HG03439 (cell line): ENCODE measurements at regions not wholly inside any gene's neighbourhood (a gene's known extent, or its start where the extent isn't known, plus 50 kb on each side); places are given as distances from the start of the nearest gene placed in this dataset.

Source experiments
- ATAC-seq: cut with Tn5 transposase; IDR thresholded peaks from one replicate; pipeline ENCODE4 v1.9.1; 2021; ENCODE audit warnings: mild to moderate bottlenecking, moderate library complexity; ENCODE audit not compliant: unreplicated experiment

DNA sequence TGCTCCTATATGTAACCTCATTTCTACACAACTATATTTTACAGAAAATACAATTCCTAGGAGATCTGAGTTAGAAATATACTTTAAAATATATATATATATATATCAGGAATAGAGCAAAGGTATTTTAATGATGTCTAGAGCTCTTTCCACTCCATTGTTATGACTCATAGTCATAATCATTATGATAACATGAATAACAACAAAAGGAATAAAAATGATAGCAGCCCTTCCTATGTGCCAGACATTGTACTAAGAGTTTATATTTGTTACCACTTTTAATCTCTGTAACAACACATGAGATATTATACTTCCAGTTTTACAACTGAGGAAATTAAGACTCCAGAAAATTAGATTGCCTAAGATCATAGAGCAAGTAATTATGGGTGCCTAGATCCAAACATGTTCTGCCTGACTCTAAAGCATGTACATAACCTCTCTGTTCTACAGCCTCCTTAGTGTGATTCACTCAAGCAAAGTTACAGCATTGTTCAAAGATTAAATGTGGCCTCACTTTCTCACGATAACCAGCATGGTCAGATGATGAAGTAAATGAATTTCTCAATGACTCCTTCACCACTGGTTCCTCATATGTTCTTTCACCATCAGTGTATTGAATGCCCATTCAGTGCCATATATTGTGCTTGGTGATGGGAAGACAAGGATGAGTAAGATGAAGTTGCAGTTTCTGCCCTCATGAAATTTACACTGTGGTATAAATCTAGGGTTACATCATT, 452.1 kb downstream of the EFNA5 start:
- no peak for ATAC-seq

DNA sequence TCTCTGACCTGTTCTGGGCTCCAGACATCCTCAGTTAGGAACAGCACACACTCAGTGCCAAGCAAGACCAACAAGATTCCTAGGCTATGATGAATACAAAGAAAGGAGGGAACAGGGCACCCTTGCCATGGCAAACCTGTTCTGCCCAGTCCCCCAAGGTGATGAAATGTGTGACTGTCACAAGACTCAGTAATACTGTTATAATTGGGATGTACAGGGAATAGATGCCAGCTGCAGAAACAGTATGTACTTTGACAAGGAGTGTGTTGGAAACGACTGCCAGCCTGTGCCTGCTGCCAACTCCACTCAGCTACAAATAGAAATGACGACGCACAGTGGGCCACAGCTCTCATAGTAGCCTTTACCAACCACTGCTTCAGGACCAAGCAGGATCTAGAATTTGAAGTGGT, 453.0 kb downstream of the EFNA5 start:
- no peak for ATAC-seq

DNA sequence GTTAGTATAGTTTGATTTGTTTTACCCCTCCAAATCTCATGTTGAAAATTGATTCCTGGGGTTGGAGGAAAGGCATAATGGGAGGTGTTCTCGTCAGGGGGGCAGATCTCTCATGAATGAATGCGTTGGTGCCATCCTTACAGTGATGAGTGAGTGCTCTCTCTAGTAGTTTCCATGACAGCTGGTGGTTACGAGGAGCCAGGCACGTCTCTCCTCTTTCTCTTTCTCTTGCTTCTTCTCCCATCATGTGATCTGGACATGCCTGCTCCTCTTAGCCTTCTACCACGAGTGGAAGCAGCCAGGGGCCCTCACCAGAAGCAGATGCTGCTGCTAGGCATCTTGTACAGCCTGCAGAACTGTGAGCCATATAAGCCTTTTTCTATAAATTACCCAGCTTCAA, 454.1 kb downstream of the EFNA5 start:
- ATAC-seq, result no peak

DNA sequence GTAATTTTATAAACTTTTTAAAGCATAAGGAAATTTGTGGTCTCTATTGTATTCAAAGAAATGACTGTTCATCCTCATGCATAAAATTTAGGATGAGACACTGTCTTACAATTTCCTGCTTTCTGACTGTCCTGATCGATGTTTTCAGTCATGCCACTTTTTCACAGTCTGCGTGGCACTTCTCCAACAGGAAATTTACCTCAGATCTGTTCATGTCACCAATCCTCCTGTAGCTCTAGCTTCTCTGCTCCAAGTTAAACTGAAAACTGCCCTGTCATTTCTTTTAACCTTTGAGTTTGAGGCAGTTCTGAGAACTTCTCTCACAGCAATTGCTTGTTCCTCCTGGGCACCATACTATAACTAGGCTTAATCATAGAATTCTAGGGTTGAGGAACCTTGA, 455.1 kb downstream of the EFNA5 start:
- ATAC-seq, result no peak

DNA sequence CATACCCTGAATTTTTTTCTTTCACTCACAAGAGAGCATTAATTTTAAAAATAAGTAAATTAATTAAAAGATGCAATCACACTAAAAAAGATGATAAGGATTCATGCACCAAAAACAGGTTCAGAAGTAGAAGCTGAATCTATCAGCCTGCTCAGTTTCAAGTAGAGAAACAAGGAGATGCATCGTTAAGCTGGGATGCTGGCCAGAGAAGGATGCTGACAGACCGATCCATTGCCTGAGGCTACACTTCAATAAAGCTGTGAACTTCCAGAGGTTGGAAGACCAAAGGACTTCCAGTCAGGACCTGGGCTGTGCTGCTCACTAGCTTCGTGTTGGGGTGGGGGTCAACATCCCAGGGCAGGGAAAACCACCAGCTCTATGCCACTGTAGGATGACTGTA, 457.7 kb downstream of the EFNA5 start:
- no peak for ATAC-seq

DNA sequence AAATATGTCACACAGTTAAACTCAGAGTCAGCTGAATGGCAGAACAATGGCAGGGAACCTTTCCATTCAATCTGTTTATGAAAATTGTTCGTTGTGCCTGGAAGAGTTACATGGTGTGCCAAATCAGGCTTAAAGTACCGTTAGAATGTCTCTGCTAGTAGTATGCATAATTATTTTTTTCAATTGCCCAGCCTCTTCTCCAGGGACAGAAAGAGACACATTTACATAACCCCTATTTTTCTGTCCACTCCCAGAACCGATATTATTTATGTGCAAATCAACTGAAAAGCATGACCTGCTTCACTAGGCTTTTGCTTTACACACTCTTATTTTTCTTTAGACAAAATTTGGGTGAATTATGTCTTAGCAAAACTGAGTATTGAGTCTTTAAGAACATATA, 459.1 kb downstream of the EFNA5 start:
- ATAC-seq, result no peak

DNA sequence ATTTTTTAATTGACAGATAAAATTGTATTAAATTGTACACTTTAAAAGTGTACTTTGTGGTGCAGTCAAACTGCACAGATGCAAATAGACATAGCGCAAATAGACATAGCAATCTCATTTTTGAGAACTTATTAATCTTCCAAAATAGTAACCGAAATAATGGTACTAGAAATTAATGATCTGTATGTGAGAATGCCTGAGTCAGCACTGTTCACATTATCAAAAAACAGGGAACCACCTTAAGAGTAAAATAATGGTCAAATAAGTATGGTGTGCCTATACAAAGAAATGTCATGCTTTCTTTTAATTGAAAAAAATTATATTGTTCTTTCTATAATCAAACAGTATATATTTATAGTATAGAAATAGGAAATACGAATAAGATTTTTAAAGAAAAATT, 461.9 kb downstream of the EFNA5 start:
- no peak for ATAC-seq

DNA sequence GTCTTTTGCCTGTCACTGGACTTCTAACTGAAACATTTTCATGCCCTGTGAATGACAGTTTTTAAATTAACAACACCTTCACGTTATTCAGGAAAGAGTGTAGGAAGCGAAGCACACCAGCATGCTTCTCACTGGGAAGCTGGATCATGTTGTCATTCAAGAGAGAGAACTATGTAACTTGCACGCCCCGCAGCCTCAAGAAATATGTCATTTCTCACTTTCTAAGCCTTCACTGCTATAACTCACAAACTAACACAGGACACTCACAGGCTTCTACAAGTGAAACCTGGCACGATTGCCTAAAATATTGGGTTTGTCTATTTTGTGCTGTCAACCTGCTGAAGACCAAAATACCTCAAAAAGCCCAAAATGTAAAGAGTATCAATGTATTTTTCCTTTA, 466.3 kb downstream of the EFNA5 start:
- ATAC-seq, result no peak

DNA sequence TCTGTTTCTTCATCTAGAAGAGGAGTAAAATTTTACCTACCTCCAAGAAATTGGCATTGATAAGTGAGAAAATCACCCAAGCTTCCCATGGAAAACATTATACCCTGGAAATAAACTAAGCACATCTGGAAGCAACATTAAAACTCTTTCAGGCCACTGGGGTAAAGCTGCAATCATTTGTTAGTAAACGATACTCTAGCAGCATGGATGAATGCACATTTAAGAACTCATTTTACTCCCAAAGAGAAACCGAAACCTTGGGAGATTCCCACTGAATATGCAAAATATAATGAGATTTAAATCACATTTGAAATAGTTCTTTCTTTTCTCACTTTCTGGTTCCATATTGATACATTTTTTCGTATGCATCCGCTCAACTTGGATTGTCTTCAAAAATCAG, 467.5 kb downstream of the EFNA5 start:
- no peak for ATAC-seq

DNA sequence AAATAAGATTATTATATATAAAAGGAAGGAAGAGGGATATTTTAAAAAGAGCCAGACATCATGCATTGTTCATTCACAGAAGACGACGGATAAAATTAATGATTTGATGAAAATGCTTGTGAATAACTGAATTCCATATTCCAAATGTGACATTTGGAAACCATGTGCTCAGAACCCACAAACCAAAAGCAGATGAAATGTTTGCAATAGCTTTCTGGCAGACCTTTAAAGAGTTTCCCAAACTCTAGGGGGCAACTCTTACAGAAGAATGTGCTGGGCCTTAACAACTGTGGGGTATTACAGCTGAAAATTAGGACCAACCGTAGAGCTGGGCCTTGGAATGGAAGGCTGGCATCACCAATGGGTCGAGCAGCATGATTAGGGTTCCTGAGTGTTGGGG, 471.0 kb downstream of the EFNA5 start:
- no peak for ATAC-seq

DNA sequence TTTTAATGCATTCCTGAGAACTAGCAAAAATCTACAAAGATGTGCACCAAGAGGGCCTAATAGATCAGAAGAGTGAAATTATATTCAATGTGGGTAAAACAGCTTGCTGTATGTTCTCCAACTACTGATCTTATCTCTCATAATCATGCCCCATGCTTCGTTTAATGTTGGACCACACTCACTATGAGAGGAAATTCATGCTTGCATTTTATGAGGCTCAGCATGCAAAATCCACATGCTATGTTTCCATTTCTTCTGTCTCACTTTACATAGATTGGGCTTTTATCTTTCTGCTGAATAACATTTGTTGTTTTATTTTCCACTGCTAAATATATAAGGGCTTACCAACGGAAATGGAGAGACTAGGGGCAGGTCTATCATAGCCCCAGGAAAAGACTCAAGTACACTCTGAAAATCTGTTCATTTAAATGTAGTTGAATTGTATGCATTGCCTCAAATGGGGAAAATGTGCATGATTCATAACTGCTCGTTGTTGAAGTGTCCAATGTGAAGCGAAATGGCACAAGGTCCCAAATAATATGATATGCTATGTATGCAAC, 474.2 kb downstream of the EFNA5 start:
- no peak for ATAC-seq

DNA sequence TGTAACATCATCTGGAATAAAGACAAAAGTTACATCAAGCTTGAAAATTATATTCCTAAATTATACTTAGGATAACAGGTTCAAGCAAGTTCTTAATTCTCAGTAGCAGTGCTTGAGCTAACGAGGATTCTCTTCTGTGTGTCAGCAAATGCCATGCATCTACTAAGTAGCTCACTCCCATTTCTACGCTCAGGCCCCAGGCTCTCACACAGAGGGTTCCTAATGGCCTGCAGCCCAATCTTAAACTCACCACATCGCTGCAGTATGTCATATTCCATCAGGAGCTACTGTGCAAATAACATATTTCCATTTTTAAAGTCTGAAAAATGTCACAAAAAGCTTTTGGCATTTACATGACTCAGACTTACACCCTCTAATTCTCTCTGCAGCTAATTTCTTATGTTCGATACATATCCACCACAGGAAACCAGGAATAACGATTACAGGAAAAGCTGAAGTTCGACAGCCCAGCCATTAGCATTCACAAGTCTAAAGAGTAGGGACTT, 474.8 kb downstream of the EFNA5 start:
- no peak for ATAC-seq

DNA sequence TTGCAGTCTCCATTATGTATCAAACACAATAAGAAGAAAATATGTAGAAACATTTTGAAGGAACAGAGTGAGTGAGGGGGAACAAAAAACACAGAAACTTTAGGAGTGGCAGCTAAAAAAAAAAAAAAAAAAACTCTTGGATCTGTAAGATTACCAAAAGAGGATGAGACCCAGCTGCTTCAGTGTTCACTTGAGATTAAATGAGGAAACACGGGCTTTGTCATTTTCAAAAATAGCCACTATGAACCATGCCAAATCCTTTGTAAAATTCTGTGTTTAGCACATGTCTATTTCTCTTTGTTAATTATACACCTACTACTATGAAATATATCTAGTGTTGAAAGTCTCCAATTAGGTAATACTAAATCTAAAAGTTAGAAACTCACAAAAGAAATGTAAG, 485.9 kb downstream of the EFNA5 start:
- ATAC-seq, result no peak

DNA sequence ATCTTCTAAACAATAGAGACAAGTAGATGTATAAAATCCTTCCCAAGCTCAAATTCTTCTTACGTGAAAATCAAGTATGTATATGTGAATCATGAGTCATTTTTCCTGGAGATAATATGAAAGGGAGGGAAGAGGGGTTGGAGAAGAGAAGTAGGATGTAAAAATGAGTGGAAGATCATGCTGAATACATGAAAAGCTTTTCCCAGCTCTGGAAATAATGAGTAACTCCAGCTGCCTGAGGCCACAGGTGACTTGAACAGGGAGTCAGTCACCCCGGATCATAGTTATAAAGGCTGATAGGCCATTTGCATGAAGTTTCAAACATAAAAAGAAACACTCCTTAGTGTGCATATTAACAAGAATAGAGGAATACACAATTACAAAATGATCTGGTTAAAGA, 486.7 kb downstream of the EFNA5 start:
- no peak for ATAC-seq

DNA sequence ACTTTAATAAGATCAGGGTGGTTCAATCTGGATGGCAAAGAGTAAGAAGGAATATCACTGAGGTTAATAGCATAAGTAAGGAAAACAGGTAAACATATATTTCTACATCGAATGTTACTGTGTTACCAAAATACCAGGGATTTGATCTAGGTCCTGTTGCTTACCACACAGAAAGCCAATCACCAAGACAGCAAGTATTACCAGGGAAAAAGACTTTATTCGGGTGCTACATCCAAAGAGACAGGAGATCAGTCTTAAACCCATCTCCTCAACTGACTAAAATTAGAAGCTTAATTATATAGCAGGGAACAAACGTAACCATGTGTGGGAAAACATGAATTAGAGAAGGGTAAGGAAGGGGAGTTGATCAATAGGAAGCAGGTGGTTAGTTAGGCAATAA, 500.1 kb downstream of the EFNA5 start:
- ATAC-seq, result no peak

DNA sequence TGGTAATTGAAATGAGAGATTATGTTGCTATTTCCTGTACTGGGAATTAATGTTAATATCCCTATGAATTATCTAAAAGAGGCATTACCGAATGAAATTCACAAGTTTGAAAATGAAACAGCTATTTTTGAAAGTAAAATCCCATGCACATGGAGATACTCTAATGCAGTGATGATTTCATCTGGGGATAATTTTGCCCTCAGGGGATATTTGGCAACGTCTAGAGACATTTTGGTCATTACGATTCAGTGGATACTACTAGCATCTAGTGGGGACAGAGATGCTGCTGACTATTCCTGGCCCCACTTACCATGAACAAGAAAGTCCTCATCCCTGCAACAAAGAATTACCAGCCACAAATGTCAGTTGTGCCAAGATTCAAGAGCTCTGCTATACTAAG, 500.9 kb downstream of the EFNA5 start:
- ATAC-seq, result no peak

DNA sequence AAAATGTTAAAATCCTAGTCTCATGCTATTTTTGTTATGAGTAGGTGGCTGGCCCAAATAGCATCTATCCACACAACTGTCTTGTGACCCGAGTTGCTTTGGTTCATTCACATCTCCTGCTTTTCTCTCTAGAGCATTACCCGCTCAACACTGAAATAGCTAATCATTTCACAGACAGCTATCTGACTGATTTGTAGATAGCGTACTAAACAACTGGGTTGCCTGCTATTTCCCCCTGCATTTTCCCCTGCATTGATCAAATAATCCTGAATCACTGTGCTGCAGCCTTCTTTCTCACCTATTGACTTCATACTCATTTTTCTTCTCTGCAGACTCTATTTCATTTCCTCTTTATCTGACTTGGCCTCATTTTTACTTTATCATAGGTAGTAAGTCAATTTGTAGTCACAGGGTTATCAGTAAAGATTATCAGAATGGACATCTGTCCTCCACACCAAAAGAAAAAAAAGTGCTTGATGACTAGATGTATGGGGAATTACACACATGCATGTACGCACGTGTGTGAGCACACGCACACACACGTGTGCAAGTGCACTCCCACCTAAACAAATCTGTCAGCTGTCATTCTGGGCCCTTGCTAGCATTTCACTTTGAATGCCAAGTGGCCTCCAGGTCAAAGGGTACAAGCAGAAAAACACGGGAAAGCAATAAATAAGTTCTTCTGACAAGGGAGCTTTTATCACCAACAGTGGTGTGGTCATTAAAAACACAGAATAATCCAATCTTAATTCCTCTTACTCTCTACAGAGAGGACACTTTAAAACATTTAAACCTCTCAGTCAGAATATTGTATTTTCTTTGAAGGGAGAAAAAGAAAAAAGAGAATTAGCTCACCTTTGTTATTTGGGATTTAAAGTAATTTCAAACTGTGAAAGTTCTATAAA, 501.6 kb downstream of the EFNA5 start:
- no peak for ATAC-seq

DNA sequence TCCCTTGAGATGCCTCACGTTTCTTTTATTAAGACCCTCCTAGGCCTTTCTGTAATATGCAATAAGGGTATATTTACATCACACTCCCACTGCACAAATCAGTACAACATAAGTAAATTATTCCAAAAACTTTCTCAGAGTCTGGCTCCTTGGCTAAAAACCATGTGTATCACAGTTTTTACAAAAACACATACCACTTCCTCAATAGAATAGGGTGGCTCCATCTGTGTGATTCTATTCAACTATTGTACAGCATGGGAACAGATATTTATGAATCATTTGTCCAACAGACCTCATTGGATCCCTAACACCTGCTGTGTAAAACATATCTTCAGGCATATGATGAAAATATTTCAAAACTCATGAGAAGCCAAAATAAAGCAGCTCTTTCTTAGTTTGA, 502.7 kb downstream of the EFNA5 start:
- no peak for ATAC-seq

DNA sequence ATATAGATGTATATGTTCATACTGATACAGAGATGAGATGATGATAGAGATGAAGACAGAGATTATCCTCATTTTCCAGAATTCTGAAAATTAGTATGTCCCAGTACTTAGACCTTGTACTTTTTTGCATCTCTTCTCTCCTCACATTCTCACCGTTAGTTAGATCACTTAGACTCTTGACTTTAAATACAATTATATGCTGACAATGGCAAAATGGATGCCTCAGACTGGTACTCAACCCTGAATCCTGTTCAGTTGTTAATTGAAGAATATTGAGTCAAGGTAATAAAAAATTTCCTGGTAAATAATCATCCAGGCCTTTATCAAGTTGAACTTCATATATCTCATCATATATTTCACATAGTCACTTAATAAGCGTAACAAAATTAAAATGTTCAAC, 505.4 kb downstream of the EFNA5 start:
- ATAC-seq, result no peak

DNA sequence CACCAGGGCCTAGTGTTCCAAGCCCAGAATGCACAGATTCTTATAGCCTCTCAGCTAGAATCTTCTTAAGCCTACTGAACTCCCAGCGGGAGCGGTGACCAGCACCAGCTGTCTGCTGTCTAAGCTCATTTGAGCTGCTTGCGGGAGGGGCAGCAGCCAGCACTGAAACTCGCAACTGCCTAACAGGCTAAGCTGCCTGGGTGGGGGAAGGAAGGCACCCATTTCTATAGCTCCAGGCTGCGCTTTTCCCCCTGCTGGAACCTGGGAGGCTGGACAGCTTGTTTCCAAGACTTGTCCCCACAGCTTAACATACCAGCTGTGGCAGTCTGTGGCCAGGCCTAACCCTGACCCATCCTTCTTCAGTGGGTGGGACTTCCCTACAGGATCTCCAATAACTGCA, 512.9 kb downstream of the EFNA5 start:
- no peak for ATAC-seq

DNA sequence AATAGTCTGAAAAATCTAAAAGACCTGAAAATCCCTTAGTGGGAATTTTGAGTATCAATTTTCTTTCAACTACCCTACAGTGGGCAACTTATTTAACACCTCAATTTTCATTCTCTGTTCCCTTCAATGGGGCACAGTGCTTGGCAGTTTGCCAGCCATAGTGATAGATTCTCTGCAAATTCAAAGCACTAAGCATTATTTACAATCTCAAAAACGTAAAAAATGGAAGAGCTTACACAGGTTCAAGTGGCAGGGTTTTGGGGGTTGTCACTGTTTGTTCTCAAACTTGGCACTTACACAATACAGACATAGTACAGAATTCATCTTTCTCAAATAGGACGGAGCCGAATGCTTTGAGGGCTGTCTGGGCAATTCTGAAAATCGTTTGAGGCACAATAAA, 515.0 kb downstream of the EFNA5 start:
- no peak for ATAC-seq

DNA sequence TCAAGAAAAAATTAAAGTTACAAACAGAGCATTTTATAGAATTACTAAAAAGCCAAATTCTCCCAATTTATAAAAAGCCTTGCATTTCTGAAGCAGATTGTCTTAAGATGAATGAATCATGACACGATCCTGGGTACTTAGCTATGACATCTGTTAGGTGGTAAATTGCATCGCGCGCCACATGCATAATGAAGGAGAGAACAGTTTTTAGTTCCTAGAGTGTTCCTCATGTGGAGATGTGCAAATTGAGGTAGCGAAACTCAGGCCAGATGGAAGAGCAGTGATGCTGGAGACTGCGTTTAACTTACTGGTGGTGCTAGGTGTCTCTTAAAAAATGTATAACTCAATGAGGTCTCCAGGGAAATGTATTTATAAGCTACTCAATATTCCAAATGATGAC, 516.1 kb downstream of the EFNA5 start:
- no peak for ATAC-seq
